ENCODE measurements at regions not wholly inside any gene's neighbourhood (a gene's known extent, or its start where the extent isn't known, plus 50 kb on each side); places are given as distances from the start of the nearest gene placed in this dataset.
A peak's percentile ranks its signal among the peaks of the same experiment; 100 is the strongest.

GRCh38 chr1:94675373-94675772, 133.8 kb upstream of the F3 start:
- no peaks in the 10 kb centered on the region for H3K4me1 ChIP-seq (ENCODE audit: control insufficient read depth, insufficient read depth, low read length)
- TF ChIP-seq ZNF398 (tag by site-specific recombination; IDR thresholded peaks at IDR 0.05) (no peak), IKZF3 (tag by site-specific recombination; IDR thresholded peaks at IDR 0.05) (no peak)
- no peaks in the 10 kb centered on the region for H3K9me3 ChIP-seq (ENCODE audit: control insufficient read depth, insufficient read depth, low read depth, low read length)
- POLR2A ChIA-PET, result no interaction called here
- H3K4me3 ChIP-seq (ENCODE audit: low read depth, low read length), result no peak overlapping the region
- no peak overlapping the region for H3K27ac ChIP-seq (ENCODE audit: extremely low read depth, low read depth, low read length)
- no peaks in the 10 kb centered on the region for H3K36me3 ChIP-seq (ENCODE audit: control insufficient read depth in 2 of 2, insufficient read depth in 1 of 2, low read length in 2 of 2)
- CTCF ChIA-PET, result no interaction called here

GRCh38 chr1:94674876-94675275, 133.3 kb upstream of the F3 start:
- POLR2A ChIA-PET, result no interaction called here
- H3K36me3 ChIP-seq (ENCODE audit: control insufficient read depth in 2 of 2, insufficient read depth in 1 of 2, low read length in 2 of 2), result no peaks in the 10 kb centered on the region
- TF ChIP-seq ZNF266 (tag by site-specific recombination; IDR thresholded peaks at IDR 0.05; ENCODE audit: low read depth) (no peak), ZNF366 (tag by site-specific recombination; conservative IDR thresholded peaks at IDR 0.05) (peak; percentile 72), ZNF792 (tag by site-specific recombination; IDR thresholded peaks at IDR 0.05) (no peak), ZNF777 (tag by site-specific recombination; IDR thresholded peaks at IDR 0.05; ENCODE audit: borderline replicate concordance) (no peak), ZNF561 (tag by site-specific recombination; IDR thresholded peaks at IDR 0.05; ENCODE audit: borderline replicate concordance) (no peak), ZBTB17 (tag by site-specific recombination; IDR thresholded peaks at IDR 0.05) (peak; percentile 53; the same call in 1 of the 2 replicates)
- no peaks in the 10 kb centered on the region for H3K9me3 ChIP-seq (ENCODE audit: control insufficient read depth, insufficient read depth, low read depth, low read length)
- H3K4me3 ChIP-seq (ENCODE audit: low read depth, low read length), result no peak overlapping the region
- H3K27ac ChIP-seq (ENCODE audit: extremely low read depth, low read depth, low read length), result no peak overlapping the region
- H3K4me1 ChIP-seq (ENCODE audit: control insufficient read depth, insufficient read depth, low read length), result no peaks in the 10 kb centered on the region
- CTCF ChIA-PET, result no interaction called here

- Histone ChIP-seq H3K4me1 (ENCODE audit: control insufficient read depth, insufficient read depth, low read length) (no peaks in the 10 kb centered on the region), H3K9me3 (ENCODE audit: control insufficient read depth, insufficient read depth, low read depth, low read length) (no peaks in the 10 kb centered on the region), H3K27ac (ENCODE audit: extremely low read depth, low read depth, low read length) (no peak overlapping the region), H3K36me3 (ENCODE audit: control insufficient read depth in 2 of 2, insufficient read depth in 1 of 2, low read length in 2 of 2) (no peaks in the 10 kb centered on the region), H3K4me3 (ENCODE audit: low read depth, low read length) (no peak overlapping the region)
- ChIA-PET CTCF (no interaction called here), POLR2A (no interaction called here)
- TF ChIP-seq ZNF416 (tag by site-specific recombination; IDR thresholded peaks at IDR 0.05) (no peak), ZNF426 (tag by site-specific recombination; IDR thresholded peaks at IDR 0.05) (no peak), PRDM6 (tag by site-specific recombination; IDR thresholded peaks at IDR 0.05) (no peak), ZNF23 (tag by site-specific recombination; IDR thresholded peaks at IDR 0.05; ENCODE audit: borderline replicate concordance) (no peak)
Observed at GRCh38 chr1:94672934-94673333, 131.4 kb upstream of the F3 start.

- no peaks in the 10 kb centered on the region for H3K36me3 ChIP-seq (ENCODE audit: control insufficient read depth in 2 of 2, insufficient read depth in 1 of 2, low read length in 2 of 2)
- H3K9me3 ChIP-seq (ENCODE audit: control insufficient read depth, insufficient read depth, low read depth, low read length), result no peaks in the 10 kb centered on the region
- no peak overlapping the region for H3K4me3 ChIP-seq (ENCODE audit: low read depth, low read length)
- no peaks in the 10 kb centered on the region for H3K4me1 ChIP-seq (ENCODE audit: control insufficient read depth, insufficient read depth, low read length)
- TF ChIP-seq YY1 (tag by site-specific recombination; IDR thresholded peaks at IDR 0.05), result no peak
- TF ChIP-seq ZSCAN4 (tag by site-specific recombination; IDR thresholded peaks at IDR 0.05), result no peak
- no peak for TF ChIP-seq ZNF580 (tag by site-specific recombination; IDR thresholded peaks at IDR 0.05)
- TF ChIP-seq ZNF146 (tag by site-specific recombination; IDR thresholded peaks at IDR 0.05), result no peak
- no peak for TF ChIP-seq ZNF48 (tag by site-specific recombination; IDR thresholded peaks at IDR 0.05)
- TF ChIP-seq ZNF792 (tag by site-specific recombination; IDR thresholded peaks at IDR 0.05), result no peak
- no peak for TF ChIP-seq ZNF596 (tag by site-specific recombination; IDR thresholded peaks at IDR 0.05)
- TF ChIP-seq ZNF549 (tag by site-specific recombination; IDR thresholded peaks at IDR 0.05), result no peak
- ChIA-PET CTCF (no interaction called here), POLR2A (no interaction called here)
- H3K27ac ChIP-seq (ENCODE audit: extremely low read depth, low read depth, low read length), result no peak overlapping the region
Observed at GRCh38 chr1:94672001-94672400, 130.4 kb upstream of the F3 start.
